ENCODE measurements at regions not wholly inside any gene's neighbourhood (a gene's known extent, or its start where the extent isn't known, plus 50 kb on each side); places are given as distances from the start of the nearest gene placed in this dataset.
"Not testable (repeated sequence)": the region's sequence is repeated elsewhere in the genome, so short reads cannot be mapped to it uniquely, and the experiment has no call there.

- Histone ChIP-seq H3K9me3 (ENCODE audit: control insufficient read depth, low read length) (no peaks in the 10 kb centered on the region), H3K4me1 (ENCODE audit: control insufficient read depth, insufficient read depth, low read length) (no peaks in the 10 kb centered on the region), H3K27ac (ENCODE audit: insufficient read depth, low read depth, low read length, poor library complexity, severe bottlenecking) (no peak overlapping the region)
Observed at GRCh38 chr9:24652181-24652580, 106.5 kb upstream of the IZUMO3 start.

GRCh38 chr9:24628809-24629208 is 83.1 kb upstream of the IZUMO3 start:
- H3K27me3 ChIP-seq (ENCODE audit: control insufficient read depth, insufficient read depth, low read length, poor library complexity, severe bottlenecking); H3K36me3 ChIP-seq (ENCODE audit: control insufficient read depth, insufficient read depth, low read length); H3K4me1 ChIP-seq (ENCODE audit: control insufficient read depth, insufficient read depth, low read length); H3K27ac ChIP-seq (ENCODE audit: insufficient read depth, low read depth, low read length, poor library complexity, severe bottlenecking); H3K9me3 ChIP-seq (ENCODE audit: control insufficient read depth, low read length); H3K4me3 ChIP-seq (ENCODE audit: insufficient read depth, low read depth, low read length): not testable (repeated sequence)
- WGBS, 2 experiments, result 92 to 96% methylated on average over 3 of the region's 3 CpGs

More at GRCh38 chr9:24652181-24652580, 106.5 kb upstream of the IZUMO3 start:
- Histone ChIP-seq H3K27me3 (ENCODE audit: control insufficient read depth, insufficient read depth, low read length, poor library complexity, severe bottlenecking) (no peaks in the 10 kb centered on the region), H3K36me3 (ENCODE audit: control insufficient read depth, insufficient read depth, low read length) (no peaks in the 10 kb centered on the region), H3K4me3 (ENCODE audit: insufficient read depth, low read depth, low read length) (no peak overlapping the region)

GRCh38 chr9:24625097-24625496 is 79.4 kb upstream of the IZUMO3 start:
- Histone ChIP-seq H3K9me3 (ENCODE audit: control insufficient read depth, low read length) (no peaks in the 10 kb centered on the region), H3K4me1 (ENCODE audit: control insufficient read depth, insufficient read depth, low read length) (no peaks in the 10 kb centered on the region), H3K27me3 (ENCODE audit: control insufficient read depth, insufficient read depth, low read length, poor library complexity, severe bottlenecking) (no peaks in the 10 kb centered on the region), H3K27ac (ENCODE audit: insufficient read depth, low read depth, low read length, poor library complexity, severe bottlenecking) (no peak overlapping the region), H3K4me3 (ENCODE audit: insufficient read depth, low read depth, low read length) (no peak overlapping the region), H3K36me3 (ENCODE audit: control insufficient read depth, insufficient read depth, low read length) (no peaks in the 10 kb centered on the region)
- WGBS, 2 experiments, result 91 to 92% methylated on average over 1 of the region's 2 CpGs

- H3K9me3 ChIP-seq (ENCODE audit: control insufficient read depth, low read length), result no peaks in the 10 kb centered on the region
- H3K4me3 ChIP-seq (ENCODE audit: insufficient read depth, low read depth, low read length), result no peak overlapping the region
- H3K27ac ChIP-seq (ENCODE audit: insufficient read depth, low read depth, low read length, poor library complexity, severe bottlenecking), result no peak overlapping the region
- no peaks in the 10 kb centered on the region for H3K4me1 ChIP-seq (ENCODE audit: control insufficient read depth, insufficient read depth, low read length)
- H3K36me3 ChIP-seq (ENCODE audit: control insufficient read depth, insufficient read depth, low read length), result no peaks in the 10 kb centered on the region
- no peaks in the 10 kb centered on the region for H3K27me3 ChIP-seq (ENCODE audit: control insufficient read depth, insufficient read depth, low read length, poor library complexity, severe bottlenecking)
Observed at GRCh38 chr9:24624481-24624880, 78.8 kb upstream of the IZUMO3 start.

DNA sequence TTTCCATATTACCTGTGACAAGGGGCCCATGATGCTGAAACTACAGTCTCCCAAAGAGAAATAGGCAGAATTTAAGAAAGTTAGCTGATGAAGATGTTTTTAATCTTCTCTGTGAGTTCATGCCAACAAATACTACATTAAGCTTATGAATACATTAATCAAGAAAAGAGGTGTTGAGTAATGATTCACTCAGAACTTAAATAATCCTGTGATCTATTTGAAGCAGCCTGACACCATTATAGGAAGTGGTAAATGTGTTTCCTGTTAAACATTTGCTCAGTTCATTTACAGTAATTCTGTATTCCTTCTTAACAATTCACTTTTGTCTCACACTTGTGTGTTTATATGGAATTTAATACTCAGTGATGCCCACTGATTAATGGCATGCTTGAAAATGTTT is 75.0 kb upstream of the IZUMO3 start:
- Histone ChIP-seq H3K27ac (ENCODE audit: insufficient read depth, low read depth, low read length, poor library complexity, severe bottlenecking) (no peak overlapping the region), H3K27me3 (ENCODE audit: control insufficient read depth, insufficient read depth, low read length, poor library complexity, severe bottlenecking) (no peaks in the 10 kb centered on the region), H3K4me3 (ENCODE audit: insufficient read depth, low read depth, low read length) (no peak overlapping the region), H3K4me1 (ENCODE audit: control insufficient read depth, insufficient read depth, low read length) (no peaks in the 10 kb centered on the region), H3K9me3 (ENCODE audit: control insufficient read depth, low read length) (no peaks in the 10 kb centered on the region), H3K36me3 (ENCODE audit: control insufficient read depth, insufficient read depth, low read length) (no peaks in the 10 kb centered on the region)

DNA sequence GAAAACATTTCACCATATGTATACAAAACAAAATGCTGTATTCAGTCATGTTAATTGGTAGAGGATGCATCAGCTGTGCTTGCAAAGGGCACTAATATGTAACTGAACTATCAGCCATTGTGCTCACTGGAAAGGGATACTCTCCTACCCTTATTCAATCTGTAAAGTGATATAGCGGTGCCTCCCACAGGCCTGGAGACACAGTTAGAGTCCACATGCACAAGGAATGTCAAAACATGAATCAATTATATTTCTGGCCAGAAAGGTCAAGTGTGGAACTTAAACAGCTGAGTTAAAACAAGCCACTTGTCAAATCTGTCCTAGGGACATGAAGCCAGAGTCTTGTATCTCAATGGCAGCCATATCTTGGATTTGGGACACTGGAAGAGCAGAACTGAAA is 71.2 kb upstream of the IZUMO3 start:
- H3K27ac ChIP-seq (ENCODE audit: insufficient read depth, low read depth, low read length, poor library complexity, severe bottlenecking), result no peak overlapping the region
- H3K9me3 ChIP-seq (ENCODE audit: control insufficient read depth, low read length), result no peaks in the 10 kb centered on the region
- no peak overlapping the region for H3K4me3 ChIP-seq (ENCODE audit: insufficient read depth, low read depth, low read length)
- H3K36me3 ChIP-seq (ENCODE audit: control insufficient read depth, insufficient read depth, low read length), result no peaks in the 10 kb centered on the region
- 90 to 100% methylated on average over 1 of the region's 1 CpG for WGBS, 2 experiments
- no peaks in the 10 kb centered on the region for H3K4me1 ChIP-seq (ENCODE audit: control insufficient read depth, insufficient read depth, low read length)
- H3K27me3 ChIP-seq (ENCODE audit: control insufficient read depth, insufficient read depth, low read length, poor library complexity, severe bottlenecking), result no peaks in the 10 kb centered on the region

DNA sequence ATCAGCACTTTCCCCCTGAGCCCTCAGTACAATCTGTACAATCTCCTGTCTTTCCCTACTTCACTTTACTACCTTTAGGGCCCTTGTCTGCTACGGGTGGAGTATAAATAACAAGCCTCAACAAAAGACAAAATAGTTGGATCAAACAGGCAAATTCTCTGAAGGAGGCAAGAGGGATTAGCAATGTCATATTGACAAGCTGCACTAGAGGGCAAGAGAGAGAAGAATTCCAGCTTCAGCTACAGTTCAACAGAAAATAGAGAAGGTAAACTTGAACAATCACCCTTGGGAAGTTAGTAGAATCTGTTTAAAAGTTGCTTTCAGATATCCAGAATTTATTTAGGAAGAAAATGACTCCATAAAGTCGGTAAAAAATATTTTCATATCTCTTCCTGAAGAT is 68.4 kb upstream of the IZUMO3 start:
- Histone ChIP-seq H3K4me1 (ENCODE audit: control insufficient read depth, insufficient read depth, low read length) (no peaks in the 10 kb centered on the region), H3K27me3 (ENCODE audit: control insufficient read depth, insufficient read depth, low read length, poor library complexity, severe bottlenecking) (no peaks in the 10 kb centered on the region), H3K4me3 (ENCODE audit: insufficient read depth, low read depth, low read length) (no peak overlapping the region), H3K36me3 (ENCODE audit: control insufficient read depth, insufficient read depth, low read length) (no peaks in the 10 kb centered on the region), H3K9me3 (ENCODE audit: control insufficient read depth, low read length) (no peaks in the 10 kb centered on the region), H3K27ac (ENCODE audit: insufficient read depth, low read depth, low read length, poor library complexity, severe bottlenecking) (no peak overlapping the region)
- WGBS, 2 experiments, result 40 to 57% methylated on average over 1 to 2 of the region's 2 CpGs

- no peak overlapping the region for H3K4me3 ChIP-seq (ENCODE audit: insufficient read depth, low read depth, low read length)
- no peaks in the 10 kb centered on the region for H3K4me1 ChIP-seq (ENCODE audit: control insufficient read depth, insufficient read depth, low read length)
- no peaks in the 10 kb centered on the region for H3K36me3 ChIP-seq (ENCODE audit: control insufficient read depth, insufficient read depth, low read length)
- WGBS, 2 experiments, result 86 to 90% methylated on average over 5 of the region's 5 CpGs
- H3K9me3 ChIP-seq (ENCODE audit: control insufficient read depth, low read length), result no peaks in the 10 kb centered on the region
- no peak overlapping the region for H3K27ac ChIP-seq (ENCODE audit: insufficient read depth, low read depth, low read length, poor library complexity, severe bottlenecking)
- H3K27me3 ChIP-seq (ENCODE audit: control insufficient read depth, insufficient read depth, low read length, poor library complexity, severe bottlenecking), result no peaks in the 10 kb centered on the region
Observed at GRCh38 chr9:24608599-24608998, 62.9 kb upstream of the IZUMO3 start.

DNA sequence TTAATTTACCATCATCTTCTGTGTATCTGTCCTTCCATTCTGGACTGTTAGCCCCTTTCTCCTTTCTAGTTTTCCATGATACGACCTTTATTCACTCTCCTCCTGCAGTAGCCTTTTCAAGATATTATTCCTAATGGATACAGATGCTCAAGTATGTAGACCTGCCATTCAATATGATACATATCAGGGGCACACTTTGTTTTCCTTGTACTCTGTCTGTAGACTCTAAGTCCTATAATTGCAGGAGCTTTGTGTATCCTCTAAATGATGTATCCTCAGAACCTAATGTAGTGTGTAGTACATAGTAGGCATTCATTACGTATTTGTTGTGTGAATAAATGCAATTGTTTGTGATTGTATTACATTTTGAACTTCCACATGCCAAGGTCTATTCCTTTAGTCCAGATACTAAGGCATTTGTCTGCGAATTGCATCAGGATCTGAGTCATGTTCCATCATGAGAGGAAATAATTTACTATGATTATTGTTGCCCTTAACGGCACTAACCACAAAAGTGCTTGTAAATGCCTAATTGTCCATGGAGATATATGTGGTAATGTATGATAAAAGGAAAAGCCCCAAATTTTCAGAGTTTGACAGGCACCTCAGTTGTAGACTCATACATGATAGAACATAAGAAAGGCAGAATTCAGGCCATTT is 57.1 kb upstream of the IZUMO3 start:
- 93% methylated on average over 4 of the region's 4 CpGs for WGBS, 2 experiments
- no peaks in the 10 kb centered on the region for H3K9me3 ChIP-seq (ENCODE audit: control insufficient read depth, low read length)
- H3K36me3 ChIP-seq (ENCODE audit: control insufficient read depth, insufficient read depth, low read length), result no peaks in the 10 kb centered on the region
- H3K27me3 ChIP-seq (ENCODE audit: control insufficient read depth, insufficient read depth, low read length, poor library complexity, severe bottlenecking), result no peaks in the 10 kb centered on the region
- no peak overlapping the region for H3K4me3 ChIP-seq (ENCODE audit: insufficient read depth, low read depth, low read length)
- H3K4me1 ChIP-seq (ENCODE audit: control insufficient read depth, insufficient read depth, low read length), result no peaks in the 10 kb centered on the region
- no peak overlapping the region for H3K27ac ChIP-seq (ENCODE audit: insufficient read depth, low read depth, low read length, poor library complexity, severe bottlenecking)

All from ectodermal cell (in vitro differentiated cells).